Pons (tissue), 1 donor: ENCODE measurements at regions not wholly inside any gene's neighbourhood (a gene's known extent, or its start where the extent isn't known, plus 50 kb on each side); places are given as distances from the start of the nearest gene placed in this dataset.
"Not testable (repeated sequence)": the region's sequence is repeated elsewhere in the genome, so short reads cannot be mapped to it uniquely, and the experiment has no call there.

Source experiments
- DNase-seq: peaks from one replicate; pipeline ENCODE4 v3.0.0-alpha.2; 2016; ENCODE audit warnings: low spot score

DNA sequence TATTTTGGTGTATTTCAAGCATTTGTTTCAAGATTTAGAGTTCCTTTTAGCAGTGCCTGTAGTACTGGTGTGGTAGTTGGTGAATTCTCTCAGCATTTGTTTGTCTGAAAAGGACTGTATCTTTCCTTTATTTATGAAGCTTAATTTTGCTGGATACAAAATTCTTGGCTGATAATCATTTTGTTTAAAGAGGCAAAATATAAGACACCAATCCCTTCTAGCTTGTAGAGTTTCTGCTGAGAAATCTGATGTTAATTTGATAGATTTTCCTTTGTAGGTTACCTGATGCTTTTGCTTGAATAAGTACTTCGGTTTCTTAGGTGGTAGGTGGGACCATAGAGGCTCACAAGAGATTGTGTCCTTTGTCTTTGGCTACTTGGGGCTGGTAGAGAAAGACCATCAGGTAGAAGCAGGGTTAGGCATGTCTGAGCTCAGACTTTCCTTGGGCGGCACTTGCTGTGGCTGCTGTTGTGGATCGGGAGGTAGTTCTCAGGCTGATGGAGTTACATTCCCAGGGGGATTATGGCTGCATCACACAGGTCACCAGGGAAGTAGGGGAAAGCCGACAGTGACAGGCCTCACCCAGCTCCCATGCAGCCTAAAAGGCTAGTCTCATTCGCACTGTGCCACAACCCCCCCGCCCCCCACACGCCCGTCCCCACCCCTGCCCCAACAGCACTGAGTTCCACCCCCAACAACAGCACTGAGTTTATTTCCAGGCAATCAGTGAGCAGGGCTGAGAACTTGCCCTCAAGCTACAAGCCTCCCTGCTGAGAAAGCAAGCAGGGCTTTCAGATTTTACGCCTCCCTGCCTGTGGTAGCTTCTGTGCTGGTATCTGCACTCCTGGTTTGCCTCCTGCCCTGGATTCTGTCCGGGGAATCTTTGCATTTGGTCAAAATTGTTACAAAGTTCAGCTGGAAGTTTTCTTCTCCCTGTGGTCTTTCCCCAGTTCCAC lies 127.1 kb upstream of the GLRA1 start:
- DNase-seq: no peak

DNA sequence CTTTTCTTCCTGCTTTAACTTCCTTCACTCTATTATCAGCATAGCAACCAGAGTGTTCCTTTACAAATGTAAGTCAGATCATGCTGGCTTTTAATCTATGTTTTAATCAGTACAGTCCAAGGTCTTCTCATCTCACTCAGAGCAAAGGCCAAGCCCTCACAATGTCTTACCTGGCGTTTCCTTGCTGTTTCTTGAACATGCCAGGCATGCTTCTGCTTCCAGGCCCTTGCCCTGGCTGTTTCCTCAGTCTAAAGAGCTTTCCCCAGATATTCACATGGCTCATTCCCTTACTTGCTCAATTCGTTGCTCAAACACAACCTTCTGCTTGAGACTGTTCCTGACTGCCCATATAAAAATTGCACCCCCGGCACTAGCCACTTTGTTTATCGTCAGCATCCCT lies 121.7 kb upstream of the GLRA1 start:
- DNase-seq: no peak

DNA sequence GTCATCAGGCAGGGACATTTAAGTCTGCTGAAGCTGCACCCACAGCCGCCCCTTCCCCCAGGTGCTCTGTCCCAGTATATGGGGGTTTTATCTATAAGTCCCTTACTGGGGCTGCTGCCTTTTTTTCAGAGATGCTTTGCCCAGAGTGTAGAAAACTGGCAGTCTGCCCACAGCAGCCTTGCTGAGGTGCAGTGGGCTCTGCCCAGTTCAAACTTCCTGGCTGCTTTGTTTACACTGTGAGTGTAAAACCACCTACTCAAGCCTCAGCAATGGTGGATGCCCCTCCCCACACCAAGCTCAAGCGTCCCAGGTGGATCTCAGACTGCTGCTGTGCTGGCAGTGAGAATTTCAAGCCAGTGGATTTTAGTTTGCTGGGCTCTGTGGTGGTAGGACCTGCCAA lies 114.2 kb upstream of the GLRA1 start:
- not testable (repeated sequence) for DNase-seq

DNA sequence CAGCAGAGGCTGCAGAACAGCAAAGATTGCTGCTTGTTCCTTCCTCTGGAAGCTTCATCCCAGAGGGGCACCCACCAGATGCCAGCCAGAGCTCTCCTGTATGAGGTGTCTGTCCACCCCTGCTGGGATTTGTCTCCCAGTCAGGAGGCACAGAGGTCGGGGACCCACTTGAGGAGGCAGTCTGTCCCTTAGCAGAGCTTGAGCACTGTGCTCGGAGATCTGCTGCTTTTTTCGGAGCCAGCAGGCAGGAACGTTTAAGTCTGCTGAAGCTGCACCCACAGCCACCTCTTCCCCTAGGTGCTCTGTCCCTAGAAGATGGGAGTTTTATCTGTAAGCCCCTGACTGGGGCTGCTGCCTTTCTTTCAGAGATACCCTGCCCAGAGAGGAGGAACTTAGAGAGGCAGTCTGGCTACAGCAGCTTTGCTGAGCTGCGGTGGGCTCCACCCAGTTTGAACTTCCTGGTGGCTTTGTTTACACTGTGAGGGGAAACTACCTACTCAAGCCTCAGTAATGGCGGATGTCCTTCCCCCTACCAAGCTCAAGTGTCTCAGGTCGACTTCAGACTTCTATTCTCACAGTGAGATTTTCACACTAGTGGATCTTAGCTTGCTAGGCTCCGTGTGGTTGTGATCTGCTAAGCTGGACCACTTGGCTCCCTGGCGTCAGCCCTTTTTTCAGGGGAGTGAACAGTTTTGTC lies 101.8 kb upstream of the GLRA1 start:
- DNase-seq: not testable (repeated sequence)

DNA sequence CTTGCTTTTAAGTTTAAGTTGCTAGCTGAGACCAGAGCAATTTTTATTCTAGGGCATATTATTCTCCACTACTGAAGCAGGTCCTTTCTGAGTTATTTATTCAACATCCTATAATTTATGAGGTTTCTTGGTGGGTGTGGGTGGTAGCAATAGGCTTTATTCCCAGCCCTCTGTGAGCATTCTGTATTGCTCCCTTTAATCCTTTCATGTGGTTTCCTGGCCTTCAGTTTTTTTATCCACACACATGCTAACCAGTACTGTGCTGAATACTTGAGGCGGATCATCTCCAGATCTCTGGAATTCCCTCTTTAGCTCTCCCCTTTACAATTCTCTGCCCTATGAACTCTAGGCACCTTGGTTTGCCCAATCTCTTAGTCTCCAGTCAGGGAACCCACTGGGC lies 91.8 kb upstream of the GLRA1 start:
- no peak for DNase-seq

DNA sequence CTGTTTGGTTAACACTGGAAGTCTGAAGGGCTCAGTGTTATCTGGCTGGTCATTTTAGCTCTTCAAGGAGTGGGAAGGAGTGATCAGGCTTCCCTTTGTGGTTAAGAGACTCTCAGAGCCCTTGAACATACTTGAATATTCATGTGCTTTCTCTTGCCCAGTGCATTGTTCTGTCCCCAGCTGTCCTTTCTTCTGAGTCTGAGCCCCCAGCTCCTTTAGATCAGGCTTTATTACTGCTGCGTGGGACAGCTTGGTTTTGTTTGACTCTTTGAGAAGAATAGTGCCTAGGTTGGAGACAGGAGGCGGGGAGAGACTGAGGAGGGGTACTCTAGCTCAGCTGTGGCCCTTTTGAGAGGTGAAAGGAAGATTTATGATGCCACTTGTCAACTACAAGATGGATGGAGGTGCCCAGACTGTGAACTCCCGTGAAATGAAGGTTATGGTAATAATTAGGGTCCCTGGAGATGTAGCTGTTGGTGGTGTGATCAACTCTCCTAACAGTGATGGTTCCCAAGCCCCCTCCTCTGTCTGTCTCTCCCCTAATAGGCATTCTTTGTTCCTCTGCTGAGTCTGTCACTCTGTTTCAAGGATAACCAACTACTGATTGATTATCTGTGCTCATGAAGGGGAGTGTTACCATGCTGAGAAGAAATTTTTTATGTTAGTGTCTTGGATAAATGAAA lies 83.1 kb upstream of the GLRA1 start:
- no peak for DNase-seq

DNA sequence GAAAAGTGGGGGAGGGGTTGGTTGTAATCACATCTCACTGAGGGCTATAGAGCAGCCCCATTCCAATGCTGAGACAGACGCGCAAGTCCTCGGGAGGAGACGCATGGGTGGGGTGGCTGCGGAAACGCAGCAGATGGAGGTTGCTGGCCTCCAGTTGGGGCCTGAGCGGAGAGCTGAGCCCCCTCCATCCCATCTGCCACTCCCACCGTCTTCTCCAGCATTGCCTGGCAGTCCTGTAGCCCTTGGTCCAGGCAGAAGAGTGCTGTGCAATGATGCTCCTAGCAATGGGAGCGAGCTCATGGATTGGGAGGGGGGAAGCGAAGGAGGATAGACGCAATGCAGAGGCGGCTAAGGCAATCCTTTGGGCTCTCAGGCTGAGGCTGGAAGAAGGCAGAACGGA lies 79.4 kb upstream of the GLRA1 start:
- no peak for DNase-seq
